HepG2 (cell line): ENCODE measurements at regions not wholly inside any gene's neighbourhood (a gene's known extent, or its start where the extent isn't known, plus 50 kb on each side); places are given as distances from the start of the nearest gene placed in this dataset.

ENCODE experiments used
- ATAC-seq: fragments of 200-7000 bp; cut with Tn5 transposase; 3 replicates; pipeline ENCODE4 v1.9.1; 2020; ENCODE audit warnings: mild to moderate bottlenecking, moderate library complexity
- BruUV-seq: library from RNA; stranded (reverse); fragments of 400-500 nt; replicated peaks from 2 replicates; lab custom pipeline; 2021; lab: Mats Ljungman, UMichigan
- CTCF ChIA-PET: fragments of 300-600 bp; formaldehyde crosslinking; extraction: SDS; loops from one replicate; lab custom pipeline; 2021; ENCODE audit warnings: low total read pairs, inconsistent platforms, low intra/inter-chr PET ratio; lab: Yijun Ruan, JAX
- POLR2A ChIA-PET: fragments of 350-600 bp; sonication (Branson Sonifier 250); formaldehyde crosslinking; loops from one replicate; lab custom pipeline; 2020; ENCODE audit warnings: antibody characterized with exemption, inconsistent platforms; lab: Yijun Ruan, JAX
- DNase-seq: peaks from one replicate; pipeline ENCODE4 v3.0.0-alpha.2; 2015; ENCODE audit warnings: low spot score
- FAIRE-seq: peaks from 3 replicates; lab custom pipeline; 2011; peaks lifted over from hg19 to GRCh38; lab: Jason Lieb, UNC
- H2AFZ ChIP-seq: one replicate; pipeline ENCODE4 v1.6.1; 2011; ENCODE audit warnings: low read length, inconsistent platforms
- H3K27ac ChIP-seq: fragments of 300-600 bp; 3 replicates; pipeline ENCODE4 v1.8.0; 2011; ENCODE audit warnings: mixed run types, mild to moderate bottlenecking, mixed read lengths, low read length, inconsistent platforms; ENCODE audit not compliant: insufficient read depth; ENCODE audit errors: extremely low read length
- H3K27me3 ChIP-seq, 2 experiments: fragments of 200-600 bp in 1 of 2; 2 replicates in 1 of 2; 3 replicates in 1 of 2; pipeline versions ENCODE4 v1.6.0 to v1.8.0; 2011; ENCODE audit warnings: low read length in 2 of 2, mild to moderate bottlenecking in 2 of 2, moderate library complexity in 2 of 2, inconsistent platforms in 1 of 2; ENCODE audit not compliant: insufficient read depth in 2 of 2, control insufficient read depth in 1 of 2
- H3K36me3 ChIP-seq, 2 experiments: fragments of 200-600 bp in 1 of 2; replicated peaks in 1 of 2; 2 replicates in 1 of 2; 3 replicates in 1 of 2; pipeline versions ENCODE4 v1.5.1 to v1.8.0; 2011; ENCODE audit warnings: low read length in 2 of 2, inconsistent platforms in 1 of 2; ENCODE audit not compliant: insufficient read depth in 2 of 2, control insufficient read depth in 1 of 2
- H3K4me1 ChIP-seq: 2 replicates; pipeline ENCODE4 v1.5.1; 2012; ENCODE audit warnings: low read length, inconsistent platforms; ENCODE audit not compliant: insufficient read depth
- H3K4me2 ChIP-seq: 2 replicates; pipeline ENCODE4 v1.6.0; 2011; ENCODE audit warnings: low read depth, low read length, inconsistent platforms
- H3K4me3 ChIP-seq, 3 experiments: fragments of 200-600 bp in 1 of 3; sonication (generic), shearing (Covaris generic) in 1 of 3; replicated peaks in 1 of 3; 2 replicates each; pipeline ENCODE4 v1.5.1; 2011 to 2016; ENCODE audit warnings: low read length in 3 of 3, inconsistent platforms in 2 of 3, low read depth in 2 of 3, mild to moderate bottlenecking in 2 of 3, control low read depth in 1 of 3, mixed read lengths in 1 of 3; ENCODE audit not compliant: insufficient read depth in 1 of 3
- H3K79me2 ChIP-seq: one replicate; pipeline ENCODE4 v1.6.1; 2011; ENCODE audit warnings: low read length, inconsistent platforms; ENCODE audit not compliant: insufficient read depth
- H3K9ac ChIP-seq: 2 replicates; pipeline ENCODE4 v1.6.0; 2011; ENCODE audit warnings: mild to moderate bottlenecking, low read depth, low read length, inconsistent platforms; ENCODE audit not compliant: insufficient read depth
- H3K9me3 ChIP-seq: 2 replicates; pipeline ENCODE4 v1.5.1; 2012; ENCODE audit warnings: mild to moderate bottlenecking, low read length
- H4K20me1 ChIP-seq: 2 replicates; pipeline ENCODE4 v1.6.0; 2011; ENCODE audit warnings: inconsistent platforms, mild to moderate bottlenecking, low read length, moderate library complexity; ENCODE audit not compliant: insufficient read depth
- ARHGAP35 ChIP-seq: sonication (generic); formaldehyde crosslinking; IDR thresholded peaks from 2 replicates; pipeline ENCODE4 v1.9.0; 2022; ENCODE audit warnings: mild to moderate bottlenecking, inconsistent platforms, moderate library complexity, missing genetic modification reagents, borderline replicate concordance
- ATF7-NPFF ChIP-seq: sonication (generic); formaldehyde crosslinking; IDR thresholded peaks from 2 replicates; pipeline ENCODE4 v1.8.1; 2023; ENCODE audit warnings: mild to moderate bottlenecking, low read depth, missing genetic modification reagents, moderate library complexity
- BCL3 ChIP-seq: sonication (generic); formaldehyde crosslinking; IDR thresholded peaks from 2 replicates; pipeline ENCODE4 v1.5.1; 2020; ENCODE audit warnings: mild to moderate bottlenecking, missing genetic modification reagents, moderate library complexity
- ELF1 ChIP-seq: sonication (generic); formaldehyde crosslinking; IDR thresholded peaks from 2 replicates; pipeline ENCODE4 v1.4.0; 2020; ENCODE audit warnings: missing genetic modification reagents
- GATAD1 ChIP-seq: IDR thresholded peaks from 2 replicates; pipeline ENCODE4 v1.6.1; 2016; ENCODE audit warnings: missing genetic modification reagents, missing compliant biosample characterization
- JARID2 ChIP-seq: sonication (generic); formaldehyde crosslinking; IDR thresholded peaks from 2 replicates; pipeline ENCODE4 v1.8.1; 2023; ENCODE audit warnings: missing genetic modification reagents, inconsistent platforms; ENCODE audit not compliant: insufficient replicate concordance
- KMT2A ChIP-seq: sonication (generic); formaldehyde crosslinking; IDR thresholded peaks from 2 replicates; pipeline ENCODE4 v1.4.0; 2020; ENCODE audit warnings: missing genetic modification reagents
- MED13 ChIP-seq: sonication (generic); formaldehyde crosslinking; IDR thresholded peaks from 2 replicates; pipeline ENCODE4 v1.5.0; 2020; ENCODE audit warnings: missing genetic modification reagents
- NRL ChIP-seq: sonication (generic); formaldehyde crosslinking; IDR thresholded peaks from 2 replicates; pipeline ENCODE4 v1.5.0; 2020; ENCODE audit warnings: missing genetic modification reagents, mild to moderate bottlenecking, moderate library complexity, borderline replicate concordance
- SAP130 ChIP-seq: IDR thresholded peaks from 2 replicates; pipeline ENCODE4 v1.6.1; 2016; ENCODE audit warnings: low read depth
- SNAPC2 ChIP-seq: sonication (generic); formaldehyde crosslinking; IDR thresholded peaks from 2 replicates; pipeline ENCODE4 v1.8.1; 2022; ENCODE audit warnings: mild to moderate bottlenecking, missing genetic modification reagents
- ZBTB49 ChIP-seq: sonication (generic); formaldehyde crosslinking; IDR thresholded peaks from 2 replicates; pipeline ENCODE4 v1.4.0; 2020; ENCODE audit warnings: missing genetic modification reagents, borderline replicate concordance
- ZNF335 ChIP-seq: sonication (generic); formaldehyde crosslinking; IDR thresholded peaks from 2 replicates; pipeline ENCODE4 v1.4.0; 2020; ENCODE audit warnings: missing genetic modification reagents
- ZNF530 ChIP-seq: sonication (generic); formaldehyde crosslinking; IDR thresholded peaks from 2 replicates; pipeline ENCODE4 v1.5.0; 2020; ENCODE audit warnings: low read depth, mild to moderate bottlenecking, missing genetic modification reagents
- WGBS: methylation state at CpG from one replicate; pipeline ENCODE4 v1.1.6; 2017; ENCODE audit warnings: low lambda C conversion rate; 5-methylcytosine and 5-hydroxymethylcytosine counted together
- in situ Hi-C: cut with HindIII; loops from 2 replicates; pipeline ENCODE4 v1.10.0; 2017; ENCODE audit warnings: low pct_unique_long_range_greater_than_20kb; ENCODE audit not compliant: extremely low pct_ligation_motif_present
- intact Hi-C: fragments of 100-400 bp; cut with micrococcal nuclease; formaldehyde crosslinking; loops from one replicate; pipeline ENCODE4 v1.10.0; 2022; ENCODE audit not compliant: unreplicated experiment
- TF ChIP-seq, protein P1 (sequence below): sonication (generic); formaldehyde crosslinking; IDR thresholded peaks from 2 replicates; pipeline ENCODE4 v1.4.0; 2020; ENCODE audit warnings: mild to moderate bottlenecking, missing genetic modification reagents

DNA sequence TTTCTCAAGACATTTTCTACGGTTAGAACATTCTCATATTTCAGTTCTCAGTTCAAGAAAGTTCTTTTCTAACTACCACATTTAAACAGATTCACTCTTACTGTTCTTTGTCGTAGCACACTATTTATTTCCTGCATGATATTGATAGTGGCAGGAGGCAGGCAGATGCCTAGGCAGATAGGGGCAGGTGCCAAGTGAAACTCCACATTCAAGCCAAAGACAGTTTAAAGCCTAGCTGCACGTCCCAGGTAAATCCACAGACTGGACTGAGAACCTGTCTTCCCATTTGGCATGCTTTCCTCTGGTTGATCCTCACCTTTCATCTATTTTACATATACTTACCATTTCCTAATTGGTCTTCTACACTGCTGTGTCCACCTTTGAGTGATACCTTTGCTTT, 359.3 kb downstream of the TMX3 start:
- intact Hi-C loops = no loop called here
- WGBS = 0% methylated on average over 3 of the region's 3 CpGs
- ChIA-PET POLR2A (no interaction called here), CTCF (no interaction called here)
- no peak overlapping the region for H3K4me3 ChIP-seq
- ATAC-seq = no peak
- H4K20me1 ChIP-seq = no peaks in the 10 kb centered on the region
- H3K9ac ChIP-seq = no peak overlapping the region
- no peaks in the 10 kb centered on the region for H3K79me2 ChIP-seq
- TF ChIP-seq SNAPC2 (CRISPR knock-in tag) (no peak), ZNF335 (CRISPR knock-in tag) (no peak), MED13 (CRISPR knock-in tag) (no peak), ELF1 (CRISPR knock-in tag) (no peak), ARHGAP35 (CRISPR knock-in tag) (no peak), GATAD1 (CRISPR knock-in tag) (no peak)
- TF ChIP-seq, protein P1, sequence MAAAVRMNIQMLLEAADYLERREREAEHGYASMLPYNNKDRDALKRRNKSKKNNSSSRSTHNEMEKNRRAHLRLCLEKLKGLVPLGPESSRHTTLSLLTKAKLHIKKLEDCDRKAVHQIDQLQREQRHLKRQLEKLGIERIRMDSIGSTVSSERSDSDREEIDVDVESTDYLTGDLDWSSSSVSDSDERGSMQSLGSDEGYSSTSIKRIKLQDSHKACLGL = no peak
- TF ChIP-seq, all 625 proteins: peak for 0
- H3K9me3 ChIP-seq = peaks cover 40% of the 10 kb centered on the region
- H2AFZ ChIP-seq = no peak overlapping the region
- H3K27ac ChIP-seq = no peak overlapping the region
- no peak for DNase-seq
- no peak for FAIRE-seq
- in situ Hi-C loops = no loop called here
- H3K4me1 ChIP-seq = no peaks in the 10 kb centered on the region
- no peaks in the 10 kb centered on the region for H3K27me3 ChIP-seq
- no peak overlapping the region for H3K4me2 ChIP-seq
- no TSS peak for BruUV-seq
- no peaks in the 10 kb centered on the region for H3K36me3 ChIP-seq

GRCh38 chr18:68354176-68354575, 360.7 kb downstream of the TMX3 start:
- DNase-seq = no peak
- no peak for ATAC-seq
- no peaks in the 10 kb centered on the region for H3K79me2 ChIP-seq
- H3K9ac ChIP-seq = no peak overlapping the region
- no peak overlapping the region for H3K4me3 ChIP-seq
- no peaks in the 10 kb centered on the region for H4K20me1 ChIP-seq
- no peak overlapping the region for H3K27ac ChIP-seq
- no peak for TF ChIP-seq NRL
- no peak for TF ChIP-seq KMT2A (CRISPR knock-in tag)
- TF ChIP-seq JARID2 (CRISPR knock-in tag) = no peak
- TF ChIP-seq ATF7-NPFF (CRISPR knock-in tag) = no peak
- no peak for TF ChIP-seq BCL3 (CRISPR knock-in tag)
- TF ChIP-seq ZNF530 (CRISPR knock-in tag) = no peak
- no peak for TF ChIP-seq ZBTB49 (CRISPR knock-in tag)
- TF ChIP-seq SAP130 = no peak
- H3K4me1 ChIP-seq = no peaks in the 10 kb centered on the region
- H3K9me3 ChIP-seq = peaks cover 40% of the 10 kb centered on the region
- intact Hi-C loops (no loop called here), in situ Hi-C loops (no loop called here)
- WGBS = 9% methylated on average over 1 of the region's 1 CpG
- H3K4me2 ChIP-seq = no peak overlapping the region
- CTCF ChIA-PET = no interaction called here
- POLR2A ChIA-PET = no interaction called here
- H3K36me3 ChIP-seq = no peaks in the 10 kb centered on the region
- H2AFZ ChIP-seq = no peak overlapping the region
- H3K27me3 ChIP-seq = no peaks in the 10 kb centered on the region
- BruUV-seq = no TSS peak
- no peak for FAIRE-seq
